ENCODE measurements at regions not wholly inside any gene's neighbourhood (a gene's known extent, or its start where the extent isn't known, plus 50 kb on each side); places are given as distances from the start of the nearest gene placed in this dataset.

DNA sequence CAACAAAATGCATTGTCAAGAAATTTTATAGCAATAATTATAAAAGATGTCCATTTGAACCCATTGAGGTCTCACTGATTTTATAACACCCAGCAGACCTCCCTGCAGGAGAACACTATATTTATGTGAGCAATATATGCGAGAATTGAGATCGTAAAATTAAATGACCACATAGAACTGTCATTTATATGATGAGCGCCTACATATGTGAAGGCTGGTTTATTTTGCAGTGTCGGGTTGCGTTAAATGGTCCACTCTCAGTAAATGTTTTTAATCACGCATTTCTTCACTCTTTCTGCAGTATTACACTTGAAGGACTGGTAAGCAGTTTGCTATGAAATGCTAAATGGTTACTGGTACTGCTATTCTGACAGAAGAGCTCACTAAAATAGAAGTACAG lies 408.5 kb upstream of the AGTR1 start:
- Histone ChIP-seq H4K8ac (ENCODE audit: low read depth in 2 of 2, low read length in 2 of 2) (no peak overlapping the region), H3K14ac (replicated peaks; ENCODE audit: low read depth, low read length) (no peak overlapping the region), H4K91ac (ENCODE audit: insufficient read depth, low read depth, low read length) (no peak overlapping the region), H3K9ac (ENCODE audit: low read depth, low read length) (no peak overlapping the region), H3K4me3 (ENCODE audit: insufficient read depth, low read depth, low read length) (no peak overlapping the region), H2AK5ac (ENCODE audit: low read depth, low read length) (no peak overlapping the region), H2BK15ac (ENCODE audit: low read depth, low read length) (no peak overlapping the region), H4K5ac (ENCODE audit: low read depth, low read length) (no peak overlapping the region), H2BK120ac (ENCODE audit: low read depth, low read length) (no peak overlapping the region), H3K18ac (ENCODE audit: low read depth, low read length) (no peak overlapping the region), H3K4me1 (ENCODE audit: control insufficient read depth, insufficient read depth, low read length) (no peaks in the 10 kb centered on the region), H4K20me1 (ENCODE audit: insufficient read depth, low read length) (no peaks in the 10 kb centered on the region), H3K79me1 (ENCODE audit: low read depth in 1 of 2, low read length in 2 of 2) (no peaks in the 10 kb centered on the region), H3K9me1 (ENCODE audit: insufficient read depth, low read length) (no peaks in the 10 kb centered on the region), H3K27me3 (ENCODE audit: control insufficient read depth, insufficient read depth, low read length) (no peaks in the 10 kb centered on the region), H3K36me3 (ENCODE audit: control insufficient read depth, insufficient read depth, low read length) (no peaks in the 10 kb centered on the region), H2AFZ (replicated peaks; ENCODE audit: low read length, poor library complexity) (no peak overlapping the region), H3K27ac (ENCODE audit: insufficient read depth, low read length) (no peak overlapping the region), H3K4me2 (ENCODE audit: low read depth, low read length) (no peak overlapping the region), H2BK5ac (ENCODE audit: low read depth, low read length, poor library complexity, severe bottlenecking) (no peak overlapping the region), H3K56ac (ENCODE audit: extremely low read depth, insufficient read depth, low read length) (no peak overlapping the region), H3K9me3 (ENCODE audit: control insufficient read depth, insufficient read depth, low read length) (no peaks in the 10 kb centered on the region), H2AK9ac (replicated peaks; ENCODE audit: low read depth, low read length, poor library complexity) (no peak overlapping the region), H3K23ac (ENCODE audit: low read depth, low read length) (no peak overlapping the region), H3K4ac (ENCODE audit: low read depth, low read length) (no peak overlapping the region), H2BK20ac (ENCODE audit: low read depth, low read length) (no peak overlapping the region)
- intact Hi-C loops (cut with micrococcal nuclease) (no loop called here), dilution Hi-C loops (cut with HindIII; ENCODE audit: low sequenced_read_pairs, unreplicated experiment) (no loop called here), in situ Hi-C loops (cut with MboI; ENCODE audit: low sequenced_read_pairs) (no loop called here)
- ChIA-PET POLR2A (ENCODE audit: unreplicated experiment) (no interaction called here), CTCF (no interaction called here)
- no peak for ATAC-seq (ENCODE audit: low read depth)
- no TSS peak for BruUV-seq (replicated peaks)
- no CpG with 5 or more reads among the region's 6 CpGs for WGBS, 2 experiments (ENCODE audit: extremely low coverage in 2 of 2, insufficient read length in 1 of 2)
- DNase-seq, result no peak
- no peak for TF ChIP-seq RAD21 (IDR thresholded peaks at IDR 0.05; ENCODE audit: low read length)
- TF ChIP-seq POLR2A (IDR thresholded peaks at IDR 0.05; ENCODE audit: low read depth, low read length), result no peak
- no peak for TF ChIP-seq SMC3 (IDR thresholded peaks at IDR 0.05; ENCODE audit: low read depth, low read length)
- no peak for TF ChIP-seq CHD1 (IDR thresholded peaks at IDR 0.05; ENCODE audit: low read depth, low read length)
- no peak for TF ChIP-seq CTCF (conservative IDR thresholded peaks at IDR 0.05; ENCODE audit: low read depth, low read length)
- no peak for TF ChIP-seq MAFK (IDR thresholded peaks at IDR 0.05; ENCODE audit: low read depth, low read length)
- no peak for TF ChIP-seq FOS (IDR thresholded peaks at IDR 0.05; ENCODE audit: low read depth, low read length)
- TF ChIP-seq ELK1 (IDR thresholded peaks at IDR 0.05; ENCODE audit: borderline replicate concordance, low read depth, low read length), result no peak
- no peak for TF ChIP-seq RFX5 (IDR thresholded peaks at IDR 0.05; ENCODE audit: low read depth, low read length)
- no peak for TF ChIP-seq BHLHE40 (IDR thresholded peaks at IDR 0.05; ENCODE audit: low read depth, low read length)
- TF ChIP-seq MAZ (IDR thresholded peaks at IDR 0.05; ENCODE audit: borderline replicate concordance, low read depth, low read length), result no peak
- no peak for TF ChIP-seq USF2 (IDR thresholded peaks at IDR 0.05; ENCODE audit: low read depth, low read length)
- TF ChIP-seq RCOR1 (IDR thresholded peaks at IDR 0.05; ENCODE audit: insufficient replicate concordance, low read length), result no peak
- TF ChIP-seq MXI1 (IDR thresholded peaks at IDR 0.05; ENCODE audit: borderline replicate concordance, low read depth, low read length), result no peak
- TF ChIP-seq NFE2L2 (IDR thresholded peaks at IDR 0.05; ENCODE audit: low read depth, low read length), result no peak
- no peak for TF ChIP-seq CEBPB (IDR thresholded peaks at IDR 0.05; ENCODE audit: low read depth, low read length)

All from IMR-90 (cell line).